K562 (cell line): ENCODE measurements at regions not wholly inside any gene's neighbourhood (a gene's known extent, or its start where the extent isn't known, plus 50 kb on each side); places are given as distances from the start of the nearest gene placed in this dataset.

Source experiments
- ATAC-seq: fragments of 200-7000 bp; cut with Tn5 transposase; 3 replicates; pipeline ENCODE4 v1.9.1; 2020; ENCODE audit warnings: moderate library complexity
- BruUV-seq: library from RNA; stranded (reverse); fragments of 400-500 nt; replicated peaks from 2 replicates; lab custom pipeline; 2021; lab: Mats Ljungman, UMichigan
- CTCF ChIA-PET: fragments of 300-600 bp; formaldehyde crosslinking; extraction: SDS; loops from one replicate; lab custom pipeline; 2021; ENCODE audit warnings: low intra/inter-chr PET ratio; lab: Yijun Ruan, JAX
- POLR2A ChIA-PET: fragments of 300-600, 350-650 bp; sonication (Branson Sonifier 250); formaldehyde crosslinking; extraction: SDS; loops from one replicate; lab custom pipeline; 2021; ENCODE audit warnings: antibody characterized with exemption, inconsistent platforms; lab: Yijun Ruan, JAX
- DNase-seq, 4 experiments: peaks; one replicate each; pipeline versions ENCODE4 v3.0.0 to v3.0.0-alpha.2; 2011 to 2018; ENCODE audit warnings: low spot score in 3 of 4, mixed read lengths in 3 of 4; ENCODE audit errors: extremely low read depth in 1 of 4
- FAIRE-seq: peaks from 2 replicates; lab custom pipeline; 2011; peaks lifted over from hg19 to GRCh38; lab: Jason Lieb, UNC
- H2AFZ ChIP-seq: 2 replicates; pipeline ENCODE4 v1.6.0; 2011; ENCODE audit warnings: low read depth, low read length, control low read depth, inconsistent platforms
- H3K27ac ChIP-seq: fragments of 200-600 bp; 3 replicates; pipeline ENCODE4 v1.8.0; 2011; ENCODE audit warnings: low read depth, mild to moderate bottlenecking, control low read depth, inconsistent platforms, low read length, moderate library complexity, mixed read lengths; ENCODE audit errors: extremely low read depth
- H3K27me3 ChIP-seq, 2 experiments: fragments of 300-600 bp in 1 of 2; 2 replicates in 1 of 2; 3 replicates in 1 of 2; pipeline versions ENCODE4 v1.6.0 to v1.8.0; 2011; ENCODE audit warnings: inconsistent platforms in 2 of 2, low read length in 2 of 2, mild to moderate bottlenecking in 1 of 2, mixed read lengths in 1 of 2, moderate library complexity in 1 of 2; ENCODE audit not compliant: control insufficient read depth in 2 of 2, insufficient read depth in 2 of 2
- H3K36me3 ChIP-seq: fragments of 300-600 bp; 3 replicates; pipeline ENCODE4 v1.8.0; 2011; ENCODE audit warnings: mild to moderate bottlenecking, low read length, inconsistent platforms; ENCODE audit not compliant: control insufficient read depth, insufficient read depth
- H3K4me1 ChIP-seq, 2 experiments: fragments of 200-600 bp in 1 of 2; replicated peaks in 1 of 2; 2 replicates in 1 of 2; 3 replicates in 1 of 2; pipeline versions ENCODE4 v1.5.1 to v1.8.0; 2011; ENCODE audit warnings: inconsistent platforms in 2 of 2, low read length in 2 of 2, mild to moderate bottlenecking in 1 of 2, mixed read lengths in 1 of 2, moderate library complexity in 1 of 2; ENCODE audit not compliant: control insufficient read depth in 2 of 2, insufficient read depth in 2 of 2
- H3K4me2 ChIP-seq: 2 replicates; pipeline ENCODE4 v1.6.1; 2011; ENCODE audit warnings: low read length, control low read depth, inconsistent platforms, mixed read lengths; ENCODE audit not compliant: insufficient read depth
- H3K4me3 ChIP-seq: fragments of 200-600 bp; sonication (generic), shearing (Covaris generic); 2 replicates; pipeline ENCODE4 v1.5.1; 2016; ENCODE audit warnings: control low read depth, inconsistent platforms
- H3K79me2 ChIP-seq: fragments of 200-600 bp; 3 replicates; pipeline ENCODE4 v1.8.0; 2011; ENCODE audit warnings: low read length, inconsistent platforms; ENCODE audit not compliant: control insufficient read depth, insufficient read depth
- H3K9ac ChIP-seq, 2 experiments: 2 replicates each; pipeline versions ENCODE4 v1.6.0 to v1.6.1; 2011; ENCODE audit warnings: low read depth in 2 of 2, low read length in 2 of 2, control low read depth in 1 of 2, inconsistent platforms in 1 of 2, mild to moderate bottlenecking in 1 of 2, mixed read lengths in 1 of 2; ENCODE audit not compliant: insufficient read depth in 1 of 2
- H3K9me1 ChIP-seq: one replicate; pipeline ENCODE4 v1.6.0; 2011; ENCODE audit warnings: inconsistent platforms, mild to moderate bottlenecking, low read length, moderate library complexity; ENCODE audit not compliant: control insufficient read depth, insufficient read depth
- H3K9me3 ChIP-seq: replicated peaks from 2 replicates; pipeline ENCODE4 v1.5.1; 2011; ENCODE audit warnings: low read depth, low read length, inconsistent platforms; ENCODE audit not compliant: control insufficient read depth, insufficient read depth
- H4K20me1 ChIP-seq: replicated peaks from 2 replicates; pipeline ENCODE4 v1.6.1; 2011; ENCODE audit warnings: low read length, inconsistent platforms, mixed read lengths; ENCODE audit not compliant: control insufficient read depth, insufficient read depth
- BRD9 ChIP-seq: fragments of 450-650 bp; IDR thresholded peaks from 2 replicates; pipeline ENCODE4 v1.6.1; 2018; ENCODE audit warnings: low read depth; ENCODE audit not compliant: partially characterized antibody
- MAFK ChIP-seq: IDR thresholded peaks from 2 replicates; pipeline ENCODE4 v1.6.1; 2011; ENCODE audit warnings: low read length, improper control_type of control experiment
- ZNF551 ChIP-seq: fragments of 250-450 bp; sonication (Bioruptor Pico); IDR thresholded peaks from 2 replicates; pipeline ENCODE4 v1.5.0; 2021; ENCODE audit warnings: mild to moderate bottlenecking, moderate library complexity
- ZNF766 ChIP-seq: fragments of 200-800 bp; sonication (Bioruptor generic); conservative IDR thresholded peaks from 2 replicates; pipeline ENCODE4 v1.6.1; 2016; ENCODE audit warnings: missing genetic modification characterization, missing compliant biosample characterization
- WGBS: fragments of 100-300 bp; shearing (Covaris generic); methylation state at CpG from one replicate; pipeline ENCODE4 v1.1.6; 2016; ENCODE audit warnings: low coverage, mixed read lengths; ENCODE audit not compliant: insufficient coverage; ENCODE audit errors: missing lambda C conversion rate; 5-methylcytosine and 5-hydroxymethylcytosine counted together
- in situ Hi-C: fragments of 300-500 bp; cut with MboI; formaldehyde crosslinking; loops from 4 replicates; pipeline ENCODE4 v1.15.0; 2018; ENCODE audit warnings: inconsistent platforms, mixed read lengths
- intact Hi-C: fragments of 100-400 bp; cut with micrococcal nuclease; formaldehyde crosslinking; loops from 2 replicates; pipeline ENCODE4 v1.14.2; 2022
- TF ChIP-seq, protein P1 (sequence below): IDR thresholded peaks from 2 replicates; pipeline ENCODE4 v1.6.1; 2012; ENCODE audit warnings: low read depth, low read length, improper control_type of control experiment, borderline replicate concordance
- TF ChIP-seq, protein P2 (sequence below): fragments of 250-450 bp; sonication (Bioruptor Pico); IDR thresholded peaks from 2 replicates; pipeline ENCODE4 v1.9.0; 2021; ENCODE audit warnings: mild to moderate bottlenecking
- TF ChIP-seq, protein P3 (sequence below): fragments of 450-650 bp; formaldehyde crosslinking; IDR thresholded peaks from 2 replicates; pipeline ENCODE4 v1.4.0; 2022; ENCODE audit warnings: missing genetic modification characterization

DNA sequence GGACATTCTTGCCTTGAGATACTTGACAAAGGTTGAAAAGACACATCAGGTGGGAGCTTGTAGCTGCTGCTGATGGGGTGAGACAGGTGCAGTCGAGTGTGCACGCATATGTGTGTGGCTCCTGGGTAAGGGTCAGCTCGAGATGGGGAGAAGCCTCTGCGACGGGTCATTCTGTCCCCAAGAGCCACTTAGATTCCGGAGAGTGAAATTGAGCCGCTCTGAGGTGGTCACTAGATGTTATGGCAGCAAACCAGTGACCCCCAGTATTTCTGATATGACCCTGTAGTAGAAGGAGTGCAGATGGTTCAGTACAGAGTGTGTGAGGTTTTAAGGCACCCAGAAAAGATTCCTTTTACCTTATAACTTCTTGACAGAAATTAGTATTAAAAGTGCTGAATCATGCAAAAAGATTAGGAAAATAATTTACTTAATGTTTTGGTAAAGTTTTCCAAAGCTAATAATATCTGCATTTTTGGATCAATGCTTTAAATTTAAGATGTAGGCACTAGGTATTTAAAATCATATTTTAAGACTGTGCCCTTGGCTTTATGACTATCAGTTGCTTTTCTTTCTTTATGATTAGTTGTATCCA, 241.9 kb upstream of the TOPAZ1 start:
- no peaks in the 10 kb centered on the region for H3K9me1 ChIP-seq
- peaks cover 0 to 30% of the 10 kb centered on the region in 2 experiments; a peak in 2 of 5 replicates for H3K4me1 ChIP-seq
- no peaks in the 10 kb centered on the region for H4K20me1 ChIP-seq
- no peaks in the 10 kb centered on the region for H3K9me3 ChIP-seq
- intact Hi-C loops, result no loop called here
- no peak overlapping the region for H3K4me3 ChIP-seq
- BruUV-seq, result no TSS peak
- H3K79me2 ChIP-seq, result no peaks in the 10 kb centered on the region
- H2AFZ ChIP-seq, result no peak overlapping the region
- WGBS, result 6% methylated on average over 7 of the region's 7 CpGs
- ChIA-PET POLR2A (no interaction called here), CTCF (no interaction called here)
- in situ Hi-C loops, result no loop called here
- H3K4me2 ChIP-seq, result no peak overlapping the region
- DNase-seq (no peak), FAIRE-seq (no peak), ATAC-seq (no peak)
- no peak overlapping the region for H3K27ac ChIP-seq
- no peaks in the 10 kb centered on the region for H3K36me3 ChIP-seq
- no peak overlapping the region for H3K9ac ChIP-seq
- peaks cover 36 to 48% of the 10 kb centered on the region in 2 experiments for H3K27me3 ChIP-seq
- TF ChIP-seq ZNF551, result no peak
- TF ChIP-seq, protein P1, sequence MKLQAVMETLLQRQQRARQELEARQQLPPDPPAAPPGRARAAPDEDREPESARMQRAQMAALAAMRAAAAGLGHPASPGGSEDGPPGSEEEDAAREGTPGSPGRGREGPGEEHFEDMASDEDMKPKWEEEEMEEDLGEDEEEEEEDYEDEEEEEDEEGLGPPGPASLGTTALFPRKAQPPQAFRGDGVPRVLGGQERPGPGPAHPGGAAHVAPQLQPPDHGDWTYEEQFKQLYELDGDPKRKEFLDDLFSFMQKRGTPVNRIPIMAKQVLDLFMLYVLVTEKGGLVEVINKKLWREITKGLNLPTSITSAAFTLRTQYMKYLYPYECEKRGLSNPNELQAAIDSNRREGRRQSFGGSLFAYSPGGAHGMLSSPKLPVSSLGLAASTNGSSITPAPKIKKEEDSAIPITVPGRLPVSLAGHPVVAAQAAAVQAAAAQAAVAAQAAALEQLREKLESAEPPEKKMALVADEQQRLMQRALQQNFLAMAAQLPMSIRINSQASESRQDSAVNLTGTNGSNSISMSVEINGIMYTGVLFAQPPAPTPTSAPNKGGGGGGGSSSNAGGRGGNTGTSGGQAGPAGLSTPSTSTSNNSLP, result no peak
- TF ChIP-seq, protein P2, sequence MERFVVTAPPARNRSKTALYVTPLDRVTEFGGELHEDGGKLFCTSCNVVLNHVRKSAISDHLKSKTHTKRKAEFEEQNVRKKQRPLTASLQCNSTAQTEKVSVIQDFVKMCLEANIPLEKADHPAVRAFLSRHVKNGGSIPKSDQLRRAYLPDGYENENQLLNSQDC (CRISPR knock-in tag), result no peak
- TF ChIP-seq BRD9, result no peak
- TF ChIP-seq, protein P3, sequence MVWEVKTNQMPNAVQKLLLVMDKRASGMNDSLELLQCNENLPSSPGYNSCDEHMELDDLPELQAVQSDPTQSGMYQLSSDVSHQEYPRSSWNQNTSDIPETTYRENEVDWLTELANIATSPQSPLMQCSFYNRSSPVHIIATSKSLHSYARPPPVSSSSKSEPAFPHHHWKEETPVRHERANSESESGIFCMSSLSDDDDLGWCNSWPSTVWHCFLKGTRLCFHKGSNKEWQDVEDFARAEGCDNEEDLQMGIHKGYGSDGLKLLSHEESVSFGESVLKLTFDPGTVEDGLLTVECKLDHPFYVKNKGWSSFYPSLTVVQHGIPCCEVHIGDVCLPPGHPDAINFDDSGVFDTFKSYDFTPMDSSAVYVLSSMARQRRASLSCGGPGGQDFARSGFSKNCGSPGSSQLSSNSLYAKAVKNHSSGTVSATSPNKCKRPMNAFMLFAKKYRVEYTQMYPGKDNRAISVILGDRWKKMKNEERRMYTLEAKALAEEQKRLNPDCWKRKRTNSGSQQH (CRISPR knock-in tag), result no peak
- peak; percentile 65; the same call in 1 of the 2 replicates for TF ChIP-seq MAFK
- TF ChIP-seq ZNF766 (CRISPR knock-in tag), result no peak
